ENCODE measurements at regions not wholly inside any gene's neighbourhood (a gene's known extent, or its start where the extent isn't known, plus 50 kb on each side); places are given as distances from the start of the nearest gene placed in this dataset.

GRCh38 chr2:2922156-2922555, 455.5 kb downstream of the EIPR1 start:
- H3K4me1 ChIP-seq: no peaks in the 10 kb centered on the region
- no peak for DNase-seq
- no peaks in the 10 kb centered on the region for H3K27me3 ChIP-seq
- H3K9me3 ChIP-seq: no peaks in the 10 kb centered on the region
- TF ChIP-seq POLR2AphosphoS5 (IDR thresholded peaks at IDR 0.05) (no peak), CTCF (IDR thresholded peaks at IDR 0.05) (no peak), POLR2A (IDR thresholded peaks at IDR 0.05) (no peak), EP300 (IDR thresholded peaks at IDR 0.05) (no peak)
- no peak overlapping the region for H3K27ac ChIP-seq
- no peak overlapping the region for H3K4me3 ChIP-seq
- no peaks in the 10 kb centered on the region for H3K36me3 ChIP-seq
- 78 to 92% methylated on average over 6 of the region's 6 CpGs for WGBS, 2 donors
- ATAC-seq (ENCODE audit: low FRiP score in 2 of 2): no peak

DNA sequence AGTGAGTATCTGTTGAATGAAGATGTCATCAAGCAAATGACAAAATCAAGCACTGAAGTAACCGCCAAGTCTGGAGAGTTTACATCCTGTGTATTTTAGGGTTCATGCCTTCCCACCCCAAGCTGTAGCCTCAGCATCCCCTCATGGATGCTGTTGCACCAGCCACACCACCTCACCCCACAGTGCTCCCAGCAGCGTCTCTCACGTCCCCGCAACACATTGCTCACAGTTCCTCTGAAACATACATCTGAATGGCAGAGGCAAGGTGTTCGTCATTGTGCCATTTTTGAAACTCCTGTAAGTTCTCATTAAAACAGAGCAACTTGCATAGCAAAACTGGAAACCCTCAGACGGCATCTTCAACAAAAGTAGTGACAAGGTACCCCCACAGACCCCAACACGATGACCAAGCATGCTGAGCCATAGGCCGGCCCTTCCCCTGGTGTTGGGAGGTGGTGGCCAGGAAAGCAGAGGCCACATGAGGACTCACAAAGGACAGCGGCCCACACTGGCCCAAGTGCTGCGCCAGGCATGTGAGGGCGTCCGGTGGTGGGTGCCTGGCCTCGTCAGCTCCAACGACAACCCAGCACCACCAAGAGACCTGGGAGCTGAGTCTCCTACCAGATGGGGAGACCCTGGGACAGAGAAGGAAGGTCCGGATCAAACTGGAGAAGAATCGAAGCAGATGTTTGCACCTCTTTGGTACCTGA, 456.5 kb downstream of the EIPR1 start:
- Histone ChIP-seq H3K9me3 (peaks cover 0 to 2% (median under 1%) of the 10 kb centered on the region in 4 donors), H3K4me3 (no peak overlapping the region), H3K36me3 (no peaks in the 10 kb centered on the region), H3K4me1 (no peaks in the 10 kb centered on the region), H3K27ac (no peak overlapping the region), H3K27me3 (no peaks in the 10 kb centered on the region)
- DNase-seq: peak in 1 of 2 donors; percentile 53
- TF ChIP-seq POLR2A (IDR thresholded peaks at IDR 0.05) (no peak), CTCF (IDR thresholded peaks at IDR 0.05) (no peak), POLR2AphosphoS5 (IDR thresholded peaks at IDR 0.05) (no peak), EP300 (IDR thresholded peaks at IDR 0.05) (no peak)
- ATAC-seq (ENCODE audit: low FRiP score in 2 of 2): peak in 1 of 2 donors; percentile 26
- WGBS, 2 donors: 93 to 94% methylated on average over 10 to 16 of the region's 16 CpGs

DNA sequence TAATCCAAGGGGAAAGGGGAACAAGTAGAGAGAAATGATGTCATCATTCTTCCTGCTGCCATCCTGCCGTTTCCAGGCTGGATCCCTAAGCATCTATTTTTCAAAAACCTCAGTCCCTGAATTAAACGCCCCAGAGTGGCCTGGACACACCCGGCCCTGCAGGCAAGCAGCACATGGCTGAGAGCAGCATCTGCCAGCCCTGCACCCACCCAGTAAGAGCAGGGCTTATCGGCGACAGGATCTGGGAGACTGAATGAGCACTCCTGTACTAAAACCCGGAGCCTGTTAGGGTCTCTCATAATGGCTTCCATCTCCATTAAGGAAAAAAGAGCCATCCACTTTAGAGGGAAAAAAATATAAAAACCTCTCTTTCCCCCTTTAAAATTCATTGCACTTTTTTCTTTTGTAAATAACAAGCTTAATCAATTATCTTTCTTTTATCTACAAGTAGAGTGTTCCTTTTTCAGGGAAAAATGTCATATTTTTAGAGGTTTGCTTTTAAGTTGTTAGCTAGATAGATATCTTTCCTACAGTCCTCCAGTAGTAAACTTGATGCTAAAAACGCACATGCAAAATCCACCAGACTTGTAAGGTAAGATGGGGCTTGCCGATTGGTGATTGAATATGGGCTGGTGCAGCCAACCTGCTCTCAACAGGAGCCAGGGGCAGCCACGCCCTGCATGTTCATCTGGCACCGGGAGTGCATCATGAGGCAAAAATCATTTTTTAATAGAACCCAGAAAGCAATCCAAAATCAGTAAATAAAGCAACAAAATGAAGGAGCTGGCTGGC, 457.8 kb downstream of the EIPR1 start:
- no peaks in the 10 kb centered on the region for H3K36me3 ChIP-seq
- 66 to 69% methylated on average over 10 of the region's 10 CpGs for WGBS, 2 donors
- no peak for ATAC-seq (ENCODE audit: low FRiP score in 2 of 2)
- no peak for TF ChIP-seq CTCF (IDR thresholded peaks at IDR 0.05)
- no peak for TF ChIP-seq EP300 (IDR thresholded peaks at IDR 0.05)
- TF ChIP-seq POLR2A (IDR thresholded peaks at IDR 0.05): no peak
- TF ChIP-seq POLR2AphosphoS5 (IDR thresholded peaks at IDR 0.05): no peak
- no peaks in the 10 kb centered on the region for H3K4me1 ChIP-seq
- no peak for DNase-seq
- no peak overlapping the region for H3K4me3 ChIP-seq
- no peaks in the 10 kb centered on the region for H3K27me3 ChIP-seq
- H3K27ac ChIP-seq: no peak overlapping the region
- peaks cover 0 to 6% (median 3%) of the 10 kb centered on the region in 4 donors for H3K9me3 ChIP-seq

- 81 to 84% methylated on average over 5 of the region's 5 CpGs for WGBS, 2 donors
- H3K27me3 ChIP-seq: no peaks in the 10 kb centered on the region
- DNase-seq: no peak
- no peak overlapping the region for H3K27ac ChIP-seq
- H3K4me3 ChIP-seq: no peak overlapping the region
- no peak for TF ChIP-seq POLR2AphosphoS5 (IDR thresholded peaks at IDR 0.05)
- TF ChIP-seq EP300 (IDR thresholded peaks at IDR 0.05): no peak
- no peak for TF ChIP-seq CTCF (IDR thresholded peaks at IDR 0.05)
- TF ChIP-seq POLR2A (IDR thresholded peaks at IDR 0.05): no peak
- H3K4me1 ChIP-seq: no peaks in the 10 kb centered on the region
- H3K9me3 ChIP-seq: peaks cover 0 to 6% (median 3%) of the 10 kb centered on the region in 4 donors
- no peaks in the 10 kb centered on the region for H3K36me3 ChIP-seq
- no peak for ATAC-seq (ENCODE audit: low FRiP score in 2 of 2)
Measured at GRCh38 chr2:2919026-2919425, 458.6 kb downstream of the EIPR1 start.
